ENCODE measurements at regions not wholly inside any gene's neighbourhood (a gene's known extent, or its start where the extent isn't known, plus 50 kb on each side); places are given as distances from the start of the nearest gene placed in this dataset.
"Not testable (repeated sequence)": the region's sequence is repeated elsewhere in the genome, so short reads cannot be mapped to it uniquely, and the experiment has no call there.

DNA sequence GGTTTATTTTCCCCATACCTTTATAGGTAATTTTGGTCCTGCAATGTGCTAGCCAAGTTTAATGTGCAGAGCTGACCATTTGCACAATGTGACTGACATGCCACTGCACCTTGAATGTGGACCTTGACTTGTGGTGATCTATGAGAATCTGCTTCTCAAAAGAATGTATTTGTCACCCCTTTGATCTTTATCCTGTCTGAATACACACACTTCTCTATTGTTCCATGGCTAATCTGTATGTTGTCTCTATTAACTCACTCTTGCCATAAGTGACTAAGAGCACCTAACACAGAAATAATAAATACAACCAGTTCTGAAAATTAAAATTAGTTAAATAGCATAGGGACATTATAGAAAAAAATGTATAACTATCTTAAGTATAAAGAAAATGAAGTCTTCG is 1447.6 kb downstream of the RPIA start:
- not testable (repeated sequence) for TF ChIP-seq POLR2AphosphoS5 (IDR thresholded peaks at IDR 0.05); EP300 (conservative IDR thresholded peaks at IDR 0.05; ENCODE audit: poor library complexity, severe bottlenecking); RAD21 (conservative IDR thresholded peaks at IDR 0.05)
- TF ChIP-seq, protein P1, sequence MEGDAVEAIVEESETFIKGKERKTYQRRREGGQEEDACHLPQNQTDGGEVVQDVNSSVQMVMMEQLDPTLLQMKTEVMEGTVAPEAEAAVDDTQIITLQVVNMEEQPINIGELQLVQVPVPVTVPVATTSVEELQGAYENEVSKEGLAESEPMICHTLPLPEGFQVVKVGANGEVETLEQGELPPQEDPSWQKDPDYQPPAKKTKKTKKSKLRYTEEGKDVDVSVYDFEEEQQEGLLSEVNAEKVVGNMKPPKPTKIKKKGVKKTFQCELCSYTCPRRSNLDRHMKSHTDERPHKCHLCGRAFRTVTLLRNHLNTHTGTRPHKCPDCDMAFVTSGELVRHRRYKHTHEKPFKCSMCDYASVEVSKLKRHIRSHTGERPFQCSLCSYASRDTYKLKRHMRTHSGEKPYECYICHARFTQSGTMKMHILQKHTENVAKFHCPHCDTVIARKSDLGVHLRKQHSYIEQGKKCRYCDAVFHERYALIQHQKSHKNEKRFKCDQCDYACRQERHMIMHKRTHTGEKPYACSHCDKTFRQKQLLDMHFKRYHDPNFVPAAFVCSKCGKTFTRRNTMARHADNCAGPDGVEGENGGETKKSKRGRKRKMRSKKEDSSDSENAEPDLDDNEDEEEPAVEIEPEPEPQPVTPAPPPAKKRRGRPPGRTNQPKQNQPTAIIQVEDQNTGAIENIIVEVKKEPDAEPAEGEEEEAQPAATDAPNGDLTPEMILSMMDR (IDR thresholded peaks at IDR 0.05; ENCODE audit: poor library complexity, severe bottlenecking) = not testable (repeated sequence)
